HT1080 (cell line): ENCODE measurements at regions not wholly inside any gene's neighbourhood (a gene's known extent, or its start where the extent isn't known, plus 50 kb on each side); places are given as distances from the start of the nearest gene placed in this dataset.
A peak's percentile ranks its signal among the peaks of the same experiment; 100 is the strongest.
"Not testable (repeated sequence)": the region's sequence is repeated elsewhere in the genome, so short reads cannot be mapped to it uniquely, and the experiment has no call there.

Source experiments
- DNase-seq: peaks from one replicate; pipeline ENCODE4 v3.0.0-alpha.2; 2015; ENCODE audit warnings: low read depth

- DNase-seq = no peak
Observed at GRCh38 chr11:24239930-24240329, 256.9 kb upstream of the LUZP2 start.

- DNase-seq = no peak
Observed at GRCh38 chr11:24240496-24241175, 256.2 kb upstream of the LUZP2 start.

- DNase-seq = no peak
Observed at GRCh38 chr11:24246715-24247114, 250.1 kb upstream of the LUZP2 start.

- DNase-seq = no peak
Observed at GRCh38 chr11:24247846-24248245, 249.0 kb upstream of the LUZP2 start.

GRCh38 chr11:24249921-24250320 lies 246.9 kb upstream of the LUZP2 start:
- DNase-seq = no peak

- no peak for DNase-seq
Observed at GRCh38 chr11:24253237-24253760, 243.6 kb upstream of the LUZP2 start.

- DNase-seq = no peak
Observed at GRCh38 chr11:24264868-24265267, 232.0 kb upstream of the LUZP2 start.

GRCh38 chr11:24267014-24267413 lies 229.8 kb upstream of the LUZP2 start:
- DNase-seq = no peak

- DNase-seq = no peak
Observed at GRCh38 chr11:24271798-24272197, 225.1 kb upstream of the LUZP2 start.

GRCh38 chr11:24274214-24274781 lies 222.6 kb upstream of the LUZP2 start:
- DNase-seq = not testable (repeated sequence)

GRCh38 chr11:24286238-24286637 lies 210.6 kb upstream of the LUZP2 start:
- DNase-seq = no peak

- no peak for DNase-seq
Observed at GRCh38 chr11:24289301-24289700, 207.6 kb upstream of the LUZP2 start.

GRCh38 chr11:24293964-24294363 lies 202.9 kb upstream of the LUZP2 start:
- no peak for DNase-seq

- DNase-seq = peak; percentile 11
Observed at GRCh38 chr11:24295360-24295759, 201.5 kb upstream of the LUZP2 start.

GRCh38 chr11:24297461-24297860 lies 199.4 kb upstream of the LUZP2 start:
- DNase-seq = no peak

GRCh38 chr11:24298146-24298545 lies 198.7 kb upstream of the LUZP2 start:
- DNase-seq = no peak

- no peak for DNase-seq
Observed at GRCh38 chr11:24311974-24312373, 184.9 kb upstream of the LUZP2 start.

- peak; percentile 42 for DNase-seq
Observed at GRCh38 chr11:24312464-24313238, 184.2 kb upstream of the LUZP2 start.

GRCh38 chr11:24321229-24321628 lies 175.6 kb upstream of the LUZP2 start:
- DNase-seq = no peak

GRCh38 chr11:24324211-24324610 lies 172.6 kb upstream of the LUZP2 start:
- peak; percentile 25 for DNase-seq

GRCh38 chr11:24344222-24344621 lies 152.6 kb upstream of the LUZP2 start:
- DNase-seq = no peak

- DNase-seq = no peak
Observed at GRCh38 chr11:24348908-24349307, 147.9 kb upstream of the LUZP2 start.
